Posterior vena cava (tissue), 2 donors: ENCODE measurements at regions not wholly inside any gene's neighbourhood (a gene's known extent, or its start where the extent isn't known, plus 50 kb on each side); places are given as distances from the start of the nearest gene placed in this dataset.
"Not testable (repeated sequence)": the region's sequence is repeated elsewhere in the genome, so short reads cannot be mapped to it uniquely, and the experiment has no call there.

Experiments used
- DNase-seq: peaks from one replicate; pipeline ENCODE4 v3.0.0-alpha.2; 2020; ENCODE audit warnings: low spot score
- intact Hi-C, 2 donors: fragments of 100-400 bp; cut with DNase I; formaldehyde crosslinking; loops; one replicate each; pipeline versions ENCODE4 v1.14.1 to v1.14.2; 2022 to 2023
- donor health status: DM: yes; HTN: yes; CAD: no.
- donor health status: DM: yes; HTN: yes; CAD: no.

DNA sequence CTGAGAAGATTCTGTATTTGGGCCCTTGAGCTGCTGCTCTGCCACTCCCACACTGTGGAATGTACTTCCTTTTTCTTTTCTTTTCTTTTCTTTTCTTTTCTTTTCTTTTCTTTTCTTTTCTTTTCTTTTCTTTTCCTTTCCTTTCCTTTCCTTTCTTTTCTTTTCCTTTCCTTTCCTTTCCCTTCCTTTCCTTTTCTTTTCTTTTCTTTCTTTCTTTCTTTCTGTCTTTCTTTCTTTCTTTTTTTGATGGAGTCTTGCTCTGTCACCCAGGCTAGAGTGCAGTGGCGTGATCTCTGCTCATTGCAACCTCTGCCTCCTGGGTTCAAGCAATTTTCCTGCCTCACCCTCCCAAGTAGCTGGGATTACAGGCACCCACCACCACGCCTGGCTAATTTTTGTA, 89.8 kb downstream of the DNAAF6 start:
- intact Hi-C loops, DNase-seq: not testable (repeated sequence)

DNA sequence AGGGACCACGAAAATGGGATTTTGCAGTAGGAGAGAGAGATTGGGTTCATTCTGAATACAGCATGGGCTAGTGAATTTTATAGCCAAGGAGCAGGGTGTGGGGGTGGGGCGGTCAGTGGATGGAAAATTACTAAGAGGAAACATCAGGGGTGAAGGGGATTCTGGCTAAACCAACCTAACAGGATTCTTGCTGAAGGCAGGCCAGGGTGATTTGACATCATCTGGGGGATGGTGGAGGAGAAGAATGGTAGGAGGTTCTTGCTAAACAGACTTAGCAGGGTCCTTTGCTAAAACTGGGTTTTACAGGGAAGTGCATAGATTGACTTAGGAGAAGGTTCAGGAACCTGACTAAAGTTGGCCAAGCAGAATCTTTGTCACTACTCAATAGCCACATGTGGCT, 91.9 kb downstream of the DNAAF6 start:
- intact Hi-C loops = no loop called here
- no peak for DNase-seq

DNA sequence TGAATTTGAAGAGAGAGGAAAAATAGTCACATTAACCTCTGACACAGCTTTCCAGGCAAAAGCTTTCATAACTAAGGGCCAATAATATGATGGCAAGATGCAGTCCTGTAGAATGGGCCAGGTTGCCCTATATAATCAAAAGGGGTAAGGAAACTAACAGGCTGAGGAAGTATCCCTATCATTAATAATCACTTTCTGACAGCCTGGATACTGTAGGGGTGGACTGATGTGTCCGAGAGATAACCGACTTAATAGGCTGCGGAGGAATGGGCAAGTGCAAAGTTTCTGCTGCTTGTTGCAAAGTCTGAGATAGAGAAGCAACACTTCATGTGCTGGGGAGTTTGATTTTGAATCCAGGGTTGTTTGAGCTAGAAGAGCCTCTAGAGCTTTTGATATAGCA, 94.8 kb downstream of the DNAAF6 start:
- intact Hi-C loops = no loop called here
- DNase-seq = no peak

DNA sequence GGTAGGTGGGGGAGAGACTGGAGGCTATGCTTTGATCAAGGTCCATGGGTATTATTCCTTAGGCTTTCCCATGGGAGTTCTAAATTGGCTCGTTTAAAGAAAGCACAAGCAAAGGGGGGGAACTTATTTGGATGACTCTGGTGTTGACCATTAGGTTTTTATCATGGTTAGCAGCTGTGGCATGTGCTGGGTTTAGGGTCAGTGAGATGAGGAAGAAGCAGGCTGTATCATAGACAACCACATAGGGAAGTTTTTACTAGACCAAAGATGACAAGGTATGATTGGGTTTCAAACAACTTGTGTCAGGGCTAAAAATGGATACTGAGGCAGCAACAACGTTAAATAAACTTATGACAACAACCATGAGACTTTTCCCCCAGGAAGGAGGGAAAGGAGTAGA, 97.7 kb downstream of the DNAAF6 start:
- no peak for DNase-seq

DNA sequence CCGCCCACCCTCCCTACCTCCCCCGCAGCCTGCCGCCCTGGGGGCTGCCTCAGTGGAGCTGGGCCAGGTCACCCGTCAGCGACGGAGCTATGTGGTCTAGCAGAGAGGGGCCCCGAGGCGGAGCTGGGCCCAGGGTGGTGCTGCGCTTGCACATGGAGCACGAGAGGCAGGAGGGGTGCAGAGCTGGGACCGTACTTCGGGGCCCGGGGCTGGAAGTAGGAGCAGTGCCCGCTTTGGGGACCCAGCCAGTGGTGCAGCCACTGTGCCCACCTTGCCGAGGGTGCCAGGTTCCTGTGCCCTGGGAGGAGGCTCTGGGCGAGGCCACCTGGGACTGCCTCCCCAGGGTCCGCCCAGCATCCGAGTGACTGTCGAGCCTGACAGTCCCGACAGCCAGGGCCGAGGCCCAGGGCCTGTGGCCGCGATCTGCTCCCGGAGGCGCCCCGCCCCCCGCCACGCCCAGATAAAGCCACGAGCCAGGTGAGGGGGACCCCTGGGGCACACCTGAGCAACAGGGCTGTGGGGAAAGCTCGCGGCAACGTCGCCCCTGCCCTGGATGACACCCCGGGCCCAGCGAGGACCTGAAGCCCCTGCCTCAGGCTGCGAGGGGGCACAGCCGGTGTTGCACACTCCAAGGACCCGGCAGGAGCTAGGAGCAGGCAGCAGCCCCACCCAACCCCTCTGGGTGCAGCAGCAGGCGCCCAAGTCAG, 117.5 kb downstream of the DNAAF6 start:
- no peak for DNase-seq
- intact Hi-C loops = no loop called here

More for the DNA sequence above, 97.7 kb downstream of the DNAAF6 start:
- intact Hi-C loops = no loop called here

DNA sequence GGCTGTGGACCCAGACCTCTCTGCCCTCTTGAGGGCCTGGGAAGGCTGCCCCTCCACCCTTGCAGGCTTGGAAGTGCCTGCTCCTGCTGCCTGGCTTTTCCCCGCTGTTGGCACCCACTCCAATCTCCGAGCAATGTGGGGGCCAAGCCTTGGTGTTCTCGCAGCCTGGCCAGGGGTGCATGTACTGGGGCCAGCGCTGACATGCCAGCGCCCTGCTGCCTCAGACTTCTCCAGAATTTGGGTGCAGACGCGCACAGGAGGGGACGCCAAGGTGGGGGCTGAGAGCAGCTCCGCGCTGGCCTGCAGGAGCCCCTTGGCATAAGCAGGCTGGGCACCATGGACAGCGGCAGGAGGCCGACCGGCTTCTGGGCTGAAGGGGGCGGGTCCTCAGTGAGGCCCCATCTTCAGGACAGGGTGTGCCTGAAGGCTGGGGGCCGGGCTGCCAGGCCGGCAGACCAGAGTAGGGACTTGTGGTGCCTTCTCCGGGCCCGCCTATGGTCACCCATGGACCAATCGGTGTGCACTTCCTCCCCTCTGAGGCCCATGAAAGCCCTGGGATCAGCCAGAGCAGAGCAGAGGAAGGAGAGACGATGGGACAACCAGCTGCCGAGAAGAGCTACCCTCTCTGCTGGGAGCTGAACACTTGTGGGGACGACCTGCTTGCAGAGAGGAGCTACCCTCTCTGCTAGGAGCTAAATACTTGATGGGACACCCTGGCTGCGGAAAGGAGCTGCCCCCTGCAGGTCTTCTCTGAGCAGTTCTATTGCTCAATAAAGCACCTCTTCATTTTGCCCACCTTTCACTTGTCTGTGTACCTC, 118.3 kb downstream of the DNAAF6 start:
- DNase-seq = peak; percentile 79
- intact Hi-C loops = no loop called here

DNA sequence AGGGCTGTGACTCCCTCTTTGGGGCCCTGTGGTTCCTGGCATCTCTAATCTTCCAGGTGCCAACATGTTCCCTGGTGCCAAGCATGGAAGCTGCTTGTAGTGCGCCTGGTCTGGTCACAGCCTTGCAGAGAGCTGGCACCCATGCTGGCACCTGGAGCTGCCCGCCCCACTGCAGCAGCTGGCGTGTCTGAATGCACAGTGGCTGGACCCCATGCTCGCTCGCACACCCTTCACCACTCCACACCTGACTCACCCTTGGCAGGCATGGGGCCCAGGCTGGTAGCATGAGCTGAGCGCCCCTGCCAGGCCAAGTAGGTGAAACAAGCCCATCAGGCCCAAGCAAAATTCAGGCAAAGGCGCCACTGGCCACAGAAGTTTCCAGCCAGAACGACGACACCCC, 119.1 kb downstream of the DNAAF6 start:
- intact Hi-C loops = no loop called here
- DNase-seq = no peak

DNA sequence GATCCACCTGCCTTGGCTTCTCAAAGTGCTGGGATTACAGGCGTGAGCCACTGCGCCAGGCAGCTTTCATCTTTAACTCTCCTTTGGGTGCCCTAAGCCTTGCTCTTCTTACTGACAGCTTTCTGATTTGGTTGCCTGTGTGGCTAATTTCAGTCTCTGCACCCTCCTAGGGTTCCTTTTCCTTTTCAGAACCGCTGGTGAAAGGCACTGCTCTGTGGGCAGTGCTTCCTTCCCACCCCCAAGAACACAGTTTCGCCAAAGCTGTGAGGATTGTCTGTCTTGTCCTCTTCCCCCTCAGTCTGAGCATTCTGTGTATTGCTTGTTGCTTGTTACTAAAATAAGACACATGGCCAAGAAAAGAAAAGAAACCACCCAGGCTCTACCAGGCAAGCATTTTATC, 101.4 kb upstream of the FRMPD3 start:
- intact Hi-C loops = no loop called here
- DNase-seq = no peak

DNA sequence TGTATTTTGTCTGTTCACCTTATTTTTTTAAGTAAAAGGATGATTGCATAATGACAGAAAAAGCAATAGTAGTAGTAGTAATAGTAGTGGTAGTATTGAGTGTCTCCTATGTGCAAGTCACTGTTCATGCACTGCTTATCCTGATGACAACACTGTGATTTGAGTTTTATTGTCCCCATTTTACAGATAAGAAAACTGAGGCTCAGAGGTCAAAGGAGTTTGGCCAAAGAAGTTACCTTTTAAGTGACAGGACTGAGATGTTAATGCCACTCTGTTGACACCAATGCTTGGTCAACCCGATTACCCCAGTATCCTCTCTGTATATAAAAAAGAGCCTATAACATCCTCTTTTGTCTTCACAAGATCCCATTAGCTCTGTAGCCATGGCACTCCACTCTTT, 100.5 kb upstream of the FRMPD3 start:
- no peak for DNase-seq
- intact Hi-C loops = no loop called here

DNA sequence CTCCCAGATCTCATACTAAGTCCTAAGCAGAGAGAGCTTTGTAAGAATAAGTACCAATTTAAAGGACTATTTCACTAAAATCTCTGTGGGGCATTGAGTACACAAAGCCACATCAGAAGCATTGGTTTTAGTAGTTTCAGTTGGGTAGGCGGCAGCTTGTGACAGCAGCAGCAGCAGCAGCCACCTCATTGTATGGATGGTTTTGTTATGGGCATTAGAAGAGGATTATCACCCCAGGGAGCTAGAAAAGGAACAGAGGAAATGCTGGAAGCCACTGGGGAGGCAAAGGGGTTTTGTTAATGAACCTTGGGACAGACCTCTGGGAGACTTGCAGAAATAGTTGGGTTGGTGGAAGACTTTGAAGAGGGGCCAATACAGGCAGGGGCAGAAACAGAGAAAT, 93.9 kb upstream of the FRMPD3 start:
- DNase-seq = no peak
- intact Hi-C loops = no loop called here

DNA sequence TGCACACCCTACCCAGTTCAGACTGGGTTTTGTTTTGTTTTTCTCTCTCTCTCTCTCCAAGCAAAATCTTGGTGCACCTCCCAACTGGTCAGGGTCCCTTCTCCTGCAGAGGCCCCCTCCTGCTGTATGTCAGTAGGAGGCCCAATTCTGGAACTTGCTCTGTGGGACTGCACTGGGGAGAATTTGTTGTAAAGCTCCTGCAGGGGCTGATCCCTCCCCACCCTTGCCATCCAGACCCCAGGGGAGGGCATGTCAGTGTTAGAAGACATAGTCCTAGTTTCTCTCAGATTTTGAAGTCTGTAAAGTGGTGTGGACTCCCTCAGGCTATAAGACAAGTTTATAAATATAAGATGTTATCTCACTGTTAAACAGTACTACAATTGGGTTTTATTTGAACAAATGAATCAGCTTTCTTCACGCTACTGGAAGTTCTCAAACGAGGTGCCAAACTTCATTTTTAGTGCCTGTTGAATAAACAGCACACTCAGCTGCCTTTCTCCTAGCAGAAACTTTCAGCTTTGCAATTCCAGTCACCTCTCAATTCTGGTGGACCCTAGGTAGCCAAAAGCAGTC, 88.6 kb upstream of the FRMPD3 start:
- no peak for DNase-seq
- intact Hi-C loops = no loop called here

DNA sequence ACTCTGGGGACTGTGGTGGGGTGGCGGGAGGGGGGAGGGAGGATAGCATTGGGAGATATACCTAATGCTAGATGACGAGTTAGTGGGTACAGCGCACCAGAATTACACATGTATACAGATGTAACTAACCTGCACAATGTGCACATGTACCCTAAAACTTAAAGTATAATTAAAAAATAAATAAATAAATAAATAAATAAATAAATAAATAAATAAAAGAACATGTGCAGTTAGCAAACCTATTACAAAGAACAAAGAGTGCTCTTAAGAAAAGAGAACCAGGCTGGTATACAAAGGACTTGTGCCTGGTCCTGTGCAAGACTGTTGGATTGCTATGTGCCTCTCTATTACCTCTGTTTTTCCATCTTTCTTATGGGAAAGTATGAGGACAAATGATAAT, 79.3 kb upstream of the FRMPD3 start:
- intact Hi-C loops, DNase-seq: not testable (repeated sequence)

DNA sequence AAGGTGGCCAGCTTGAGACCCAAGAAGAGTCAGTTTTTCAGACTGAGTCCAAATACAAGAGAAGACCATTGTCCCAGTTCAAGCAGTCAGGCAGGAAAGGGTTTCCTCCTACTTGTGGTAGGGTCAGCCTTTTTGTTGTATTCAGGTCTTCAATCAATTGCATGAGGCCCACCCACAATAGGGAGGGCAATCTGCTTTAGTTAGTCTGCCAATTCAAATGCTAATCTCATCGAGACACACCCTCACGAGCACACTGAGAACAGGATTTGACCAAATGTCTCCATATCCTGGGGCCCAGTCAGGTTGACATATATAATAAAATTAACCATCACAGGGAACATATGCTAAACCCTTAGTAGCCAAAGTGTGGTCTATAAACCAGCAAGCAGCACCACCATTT, 75.3 kb upstream of the FRMPD3 start:
- intact Hi-C loops = no loop called here
- no peak for DNase-seq

DNA sequence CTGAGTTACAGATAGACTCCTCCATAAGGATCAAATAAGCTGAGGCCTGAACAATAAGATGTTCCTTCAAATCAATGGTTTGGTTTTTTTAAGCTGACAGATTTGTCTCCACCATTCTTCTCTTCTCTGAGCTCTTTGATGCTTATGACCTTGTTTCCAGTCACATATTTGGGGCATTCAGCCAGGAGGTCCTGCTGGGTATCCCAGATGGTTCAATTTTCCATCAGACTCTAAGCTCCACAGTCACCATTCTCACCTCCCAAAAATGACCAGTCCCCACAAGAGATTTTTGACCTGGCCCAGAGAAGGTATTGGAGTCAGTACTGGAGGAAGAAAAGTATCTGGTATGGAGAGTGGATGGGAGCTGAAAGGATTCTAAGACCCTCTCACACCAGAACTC, 74.6 kb upstream of the FRMPD3 start:
- no peak for DNase-seq
- intact Hi-C loops = no loop called here

DNA sequence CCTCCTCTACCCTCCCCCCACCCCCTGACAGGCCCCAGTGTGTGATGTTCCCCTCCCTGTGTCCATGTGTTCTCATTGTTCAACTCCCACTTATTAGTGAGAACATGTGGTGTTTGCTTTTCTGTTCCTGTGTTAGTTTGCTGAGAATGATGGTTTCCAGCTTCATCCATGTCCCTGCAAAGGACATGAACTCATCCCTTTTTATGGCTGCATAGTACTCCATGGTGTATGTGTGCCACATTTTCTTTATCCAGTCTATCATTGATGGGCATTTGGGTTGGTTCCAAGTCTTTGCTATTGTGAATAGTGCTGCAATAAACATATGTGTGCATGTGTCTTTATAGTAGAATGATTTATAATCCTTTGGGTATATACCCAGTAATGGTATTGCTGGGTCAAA, 73.3 kb upstream of the FRMPD3 start:
- intact Hi-C loops = not testable (repeated sequence)

DNA sequence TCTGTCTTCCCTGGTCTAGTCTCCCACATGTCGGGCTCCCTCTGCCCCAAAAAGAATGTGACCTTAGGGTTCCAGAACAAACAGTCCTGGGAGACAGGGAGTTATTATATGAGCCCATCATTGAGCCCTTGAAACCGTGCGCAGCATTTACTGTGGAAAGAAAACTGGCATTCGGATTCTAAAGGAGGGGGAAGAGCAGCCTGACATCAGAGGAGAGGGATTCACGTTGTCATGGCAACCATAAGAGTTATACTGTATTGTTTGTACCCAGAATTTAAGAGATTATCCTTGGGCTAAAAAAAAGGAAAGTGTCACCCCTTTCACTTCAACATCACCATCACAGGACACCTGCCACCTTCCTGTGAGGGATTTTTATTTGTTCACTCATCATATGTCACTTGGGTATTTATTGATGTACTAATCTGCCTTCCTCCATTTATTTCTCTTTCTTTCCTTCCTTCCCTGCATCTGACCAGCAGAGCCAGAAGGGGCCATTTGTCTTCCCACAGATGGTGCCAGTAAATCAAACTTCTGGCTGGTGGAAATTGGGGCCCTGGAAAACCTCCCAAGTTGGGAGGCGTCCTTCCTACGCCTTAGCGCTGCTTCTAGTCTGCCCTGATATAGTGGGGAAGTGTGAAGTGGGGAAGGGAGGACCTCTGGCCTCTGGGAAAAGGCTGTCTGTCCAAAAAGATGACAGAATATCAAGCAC, 64.9 kb upstream of the FRMPD3 start:
- DNase-seq = no peak
- intact Hi-C loops = no loop called here

More for the DNA sequence above, 73.3 kb upstream of the FRMPD3 start:
- DNase-seq = not testable (repeated sequence)

DNA sequence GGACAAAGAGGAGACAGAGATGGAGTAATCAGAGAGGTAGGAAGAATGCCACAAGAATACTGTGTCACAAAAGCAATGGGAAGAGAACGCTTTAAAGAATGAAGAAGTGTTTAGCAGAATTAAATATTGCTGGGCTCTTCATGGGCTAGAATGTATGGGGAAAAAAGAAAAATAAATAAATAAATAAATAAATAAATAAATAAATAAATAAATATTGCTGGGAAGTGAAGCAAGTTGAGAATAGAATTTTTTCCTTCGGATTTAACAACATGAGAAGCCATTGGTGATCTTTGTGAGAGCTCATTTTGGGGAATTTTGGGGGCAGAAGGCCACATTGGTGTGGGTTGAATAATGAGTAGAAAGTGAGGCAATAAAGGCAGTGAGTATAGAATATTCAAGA, 59.7 kb upstream of the FRMPD3 start:
- intact Hi-C loops = no loop called here
- DNase-seq = no peak

DNA sequence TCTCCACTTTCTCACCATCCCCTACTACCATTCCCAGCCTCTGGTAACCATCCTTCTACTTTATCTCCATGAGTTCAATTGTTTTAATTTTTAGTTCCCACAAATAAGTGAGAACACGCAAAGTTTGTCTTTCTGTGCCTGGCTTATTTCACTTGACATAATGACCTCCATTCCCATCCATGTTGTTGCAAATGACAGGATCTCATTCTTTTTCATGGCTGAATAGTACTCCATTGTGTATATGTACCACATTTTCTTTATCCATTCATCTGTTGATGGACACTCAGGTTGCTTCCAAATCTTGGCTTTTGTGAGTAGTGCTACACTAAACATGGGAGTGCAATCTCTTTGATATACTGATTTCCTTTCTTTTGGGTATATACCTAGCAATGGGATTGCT, 55.8 kb upstream of the FRMPD3 start:
- not testable (repeated sequence) for DNase-seq

DNA sequence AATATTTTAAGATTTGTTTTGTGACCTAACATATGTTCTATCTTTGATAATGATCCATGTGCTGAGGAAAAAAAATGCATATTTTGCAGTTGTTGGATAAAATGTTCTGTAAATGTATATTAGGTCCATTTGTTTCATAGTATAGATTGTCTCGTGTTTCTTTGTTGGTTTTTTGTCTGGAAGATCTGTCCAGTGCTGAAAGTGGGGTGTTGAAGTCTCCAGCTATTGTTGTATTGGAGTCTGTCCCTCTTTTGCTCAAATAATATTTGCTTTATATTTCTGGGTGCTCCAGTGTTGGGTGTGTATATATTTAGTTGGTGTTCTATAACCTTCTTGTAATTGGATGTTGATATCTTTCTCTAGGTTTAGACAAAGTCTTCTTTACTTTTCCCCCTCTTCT, 53.2 kb upstream of the FRMPD3 start:
- DNase-seq = no peak
- intact Hi-C loops = no loop called here

More for the DNA sequence above, 55.8 kb upstream of the FRMPD3 start:
- intact Hi-C loops = not testable (repeated sequence)

DNA sequence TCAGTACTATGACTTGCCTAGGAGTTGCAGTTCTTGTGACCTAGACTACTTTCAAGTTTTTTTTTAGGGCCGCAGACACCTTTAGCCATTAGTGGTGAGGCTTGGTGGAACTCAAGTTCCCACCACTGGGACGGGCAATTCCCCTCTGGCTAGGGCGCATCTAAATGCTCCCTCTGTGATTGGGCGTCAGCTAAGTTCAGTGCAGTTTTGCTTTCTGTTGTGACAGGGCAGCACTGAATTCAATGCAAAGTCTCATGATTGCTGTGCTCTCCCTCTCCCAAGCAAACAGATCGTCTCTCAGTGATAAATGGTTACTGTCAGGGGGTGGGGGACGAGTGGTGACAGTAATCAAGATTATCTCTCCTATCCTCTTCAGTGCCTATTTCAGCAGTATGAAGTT, 52.7 kb upstream of the FRMPD3 start:
- intact Hi-C loops = no loop called here
- no peak for DNase-seq
